SK-N-SH (cell line): ENCODE measurements at regions not wholly inside any gene's neighbourhood (a gene's known extent, or its start where the extent isn't known, plus 50 kb on each side); places are given as distances from the start of the nearest gene placed in this dataset.
A peak's percentile ranks its signal among the peaks of the same experiment; 100 is the strongest.
"Not testable (repeated sequence)": the region's sequence is repeated elsewhere in the genome, so short reads cannot be mapped to it uniquely, and the experiment has no call there.

Experiments
- CTCF ChIA-PET: fragments of 300-600, 350-600 bp; formaldehyde crosslinking; extraction: SDS; loops from one replicate; lab custom pipeline; 2021; lab: Yijun Ruan, JAX
- POLR2A ChIA-PET: fragments of 350-600 bp; sonication (Branson Sonifier 250); formaldehyde crosslinking; extraction: SDS; loops from one replicate; lab custom pipeline; 2020; ENCODE audit warnings: antibody characterized with exemption, inconsistent platforms; lab: Yijun Ruan, JAX
- DNase-seq: peaks from one replicate; pipeline ENCODE4 v3.0.0; 2012
- H2AFZ ChIP-seq: fragments of 200-600 bp; sonication (generic); 2 replicates; pipeline ENCODE4 v1.8.1; 2016; ENCODE audit warnings: antibody characterized with exemption, mild to moderate bottlenecking, low read depth
- H3F3A ChIP-seq: fragments of 200-600 bp; sonication (generic); replicated peaks from 2 replicates; pipeline ENCODE3; 2016; ENCODE audit warnings: antibody characterized with exemption, mild to moderate bottlenecking; ENCODE audit not compliant: insufficient read depth
- H3K27ac ChIP-seq, 2 experiments: fragments of 200-500 bp in 1 of 2; fragments of 200-600 bp in 1 of 2; sonication (Bioruptor generic) in 1 of 2; sonication (generic), shearing (Covaris generic) in 1 of 2; 2 replicates each; pipeline versions ENCODE4 v1.5.1 to v1.6.1; 2014 to 2016; ENCODE audit warnings: low read depth in 2 of 2, inconsistent platforms in 1 of 2, low read length in 1 of 2, mild to moderate bottlenecking in 1 of 2, mixed read lengths in 1 of 2
- H3K27me3 ChIP-seq: fragments of 200-600 bp; sonication (generic), shearing (Covaris generic); 2 replicates; pipeline ENCODE4 v1.6.1; 2016; ENCODE audit warnings: mixed run types; ENCODE audit not compliant: insufficient read depth
- H3K36me3 ChIP-seq, 2 experiments: fragments of 200-500 bp in 1 of 2; fragments of 200-600 bp in 1 of 2; sonication (Bioruptor generic) in 1 of 2; sonication (generic) in 1 of 2; replicated peaks in 1 of 2; 2 replicates each; pipeline versions ENCODE3 to v1.5.1; 2014 to 2016; ENCODE audit warnings: low read length in 1 of 2, mild to moderate bottlenecking in 1 of 2; ENCODE audit not compliant: insufficient read depth in 2 of 2, control insufficient read depth in 1 of 2
- H3K4me1 ChIP-seq, 2 experiments: fragments of 200-500 bp in 1 of 2; fragments of 200-600 bp in 1 of 2; sonication (Bioruptor generic) in 1 of 2; sonication (generic), shearing (Covaris generic) in 1 of 2; 2 replicates each; pipeline versions ENCODE4 v1.5.1 to v1.6.1; 2014 to 2016; ENCODE audit warnings: low read depth in 1 of 2, low read length in 1 of 2, mixed run types in 1 of 2; ENCODE audit not compliant: insufficient read depth in 2 of 2, control insufficient read depth in 1 of 2
- H3K4me2 ChIP-seq: fragments of 200-600 bp; sonication (generic), shearing (Covaris generic); 2 replicates; pipeline ENCODE4 v1.6.1; 2017; ENCODE audit warnings: mixed run types
- H3K4me3 ChIP-seq, 2 experiments: fragments of 200-500 bp in 1 of 2; fragments of 200-600 bp in 1 of 2; sonication (Bioruptor generic) in 1 of 2; sonication (generic), shearing (Covaris generic) in 1 of 2; 2 replicates each; pipeline versions ENCODE4 v1.5.1 to v1.8.1; 2014 to 2016; ENCODE audit warnings: low read depth in 2 of 2, inconsistent platforms in 1 of 2, low read length in 1 of 2, mild to moderate bottlenecking in 1 of 2, mixed read lengths in 1 of 2, moderate library complexity in 1 of 2
- H3K79me2 ChIP-seq: fragments of 200-600 bp; sonication (generic); 2 replicates; pipeline ENCODE4 v1.8.1; 2017; ENCODE audit warnings: mild to moderate bottlenecking; ENCODE audit not compliant: insufficient read depth
- H3K9ac ChIP-seq: fragments of 200-600 bp; sonication (generic); 2 replicates; pipeline ENCODE4 v1.6.1; 2017; ENCODE audit warnings: mixed run types
- H3K9me2 ChIP-seq: fragments of 200-600 bp; sonication (generic); 2 replicates; pipeline ENCODE4 v1.6.1; 2017; ENCODE audit warnings: mixed run types
- H3K9me3 ChIP-seq: fragments of 200-600 bp; sonication (generic); 2 replicates; pipeline ENCODE4 v1.6.1; 2017; ENCODE audit warnings: mixed run types, mild to moderate bottlenecking, moderate library complexity
- H4K20me1 ChIP-seq: fragments of 200-600 bp; sonication (generic); 2 replicates; pipeline ENCODE4 v1.6.1; 2017; ENCODE audit warnings: mild to moderate bottlenecking, mixed run types; ENCODE audit not compliant: insufficient read depth
- CTCF ChIP-seq: fragments of 200-600 bp; sonication (generic); IDR thresholded peaks from 2 replicates; pipeline ENCODE4 v1.6.1; 2017; ENCODE audit warnings: antibody characterized with exemption, mild to moderate bottlenecking, moderate library complexity
- RAD21 ChIP-seq: IDR thresholded peaks from 2 replicates; pipeline ENCODE4 v1.6.1; 2012; ENCODE audit warnings: mild to moderate bottlenecking, low read length
- SMC3 ChIP-seq: IDR thresholded peaks from 2 replicates; pipeline ENCODE4 v1.6.1; 2012; ENCODE audit warnings: low read depth, low read length, improper control_type of control experiment
- WGBS: methylation state at CpG from one replicate; pipeline ENCODE4 v1.1.6; 2017; ENCODE audit warnings: low lambda C conversion rate; 5-methylcytosine and 5-hydroxymethylcytosine counted together
- TF ChIP-seq, protein P1 (sequence below): IDR thresholded peaks from 2 replicates; pipeline ENCODE4 v1.4.0; 2012; ENCODE audit warnings: low read depth, borderline replicate concordance

GRCh38 chr10:38356527-38356926 is 262.4 kb downstream of the ZNF37A start:
- DNase-seq, H2AFZ ChIP-seq, H3K36me3 ChIP-seq, H3K4me1 ChIP-seq, H3K9me2 ChIP-seq, CTCF ChIA-PET, POLR2A ChIA-PET: not testable (repeated sequence)
- TF ChIP-seq, protein P1, sequence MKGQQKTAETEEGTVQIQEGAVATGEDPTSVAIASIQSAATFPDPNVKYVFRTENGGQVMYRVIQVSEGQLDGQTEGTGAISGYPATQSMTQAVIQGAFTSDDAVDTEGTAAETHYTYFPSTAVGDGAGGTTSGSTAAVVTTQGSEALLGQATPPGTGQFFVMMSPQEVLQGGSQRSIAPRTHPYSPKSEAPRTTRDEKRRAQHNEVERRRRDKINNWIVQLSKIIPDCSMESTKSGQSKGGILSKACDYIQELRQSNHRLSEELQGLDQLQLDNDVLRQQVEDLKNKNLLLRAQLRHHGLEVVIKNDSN = peak; percentile 44; the same call in 1 of the 2 replicates
- TF ChIP-seq, all 33 proteins: peak for 1; not testable (repeated sequence) for 32
- not testable (repeated sequence) for H4K20me1 ChIP-seq, H3K9me3 ChIP-seq, H3K79me2 ChIP-seq, H3F3A ChIP-seq, H3K9ac ChIP-seq, H3K27me3 ChIP-seq, H3K27ac ChIP-seq
- whole genome bisulfite sequencing = 2% methylated on average over 6 of the region's 16 CpGs
- Histone ChIP-seq H3K4me2 (peak overlapping the region; percentile 60), H3K4me3 (peak overlapping the region in 1 of 2 experiments; percentile 51; a peak in 2 of 4 replicates)

DNA sequence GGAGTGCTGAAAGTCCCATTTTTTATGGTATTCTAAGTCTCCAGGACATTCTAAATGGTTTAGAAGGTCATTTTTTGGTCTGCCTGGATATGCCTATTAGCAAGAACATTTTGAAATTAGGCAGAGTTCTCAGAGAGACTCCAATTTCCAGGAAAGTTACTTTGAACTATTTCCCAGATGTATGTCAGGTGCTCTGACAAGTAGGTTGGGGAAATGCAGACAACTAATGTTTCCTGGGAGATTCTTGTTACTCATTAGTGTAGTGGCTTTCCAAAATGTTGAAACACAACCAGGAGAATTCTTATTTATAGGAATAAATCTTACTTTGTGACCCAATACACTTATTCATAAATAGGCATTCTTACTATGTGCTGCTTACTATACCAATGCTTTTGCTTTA is 268.4 kb downstream of the ZNF37A start:
- H3K9me2 ChIP-seq, H4K20me1 ChIP-seq, H3K27ac ChIP-seq, CTCF ChIA-PET, H3K9ac ChIP-seq, H3K27me3 ChIP-seq, POLR2A ChIA-PET, H3K79me2 ChIP-seq, H3F3A ChIP-seq, H3K4me3 ChIP-seq, H3K4me1 ChIP-seq, H2AFZ ChIP-seq, DNase-seq, H3K4me2 ChIP-seq, H3K9me3 ChIP-seq: not testable (repeated sequence)
- H3K36me3 ChIP-seq = peaks cover 7 to 10% of the 10 kb centered on the region in 2 experiments

DNA sequence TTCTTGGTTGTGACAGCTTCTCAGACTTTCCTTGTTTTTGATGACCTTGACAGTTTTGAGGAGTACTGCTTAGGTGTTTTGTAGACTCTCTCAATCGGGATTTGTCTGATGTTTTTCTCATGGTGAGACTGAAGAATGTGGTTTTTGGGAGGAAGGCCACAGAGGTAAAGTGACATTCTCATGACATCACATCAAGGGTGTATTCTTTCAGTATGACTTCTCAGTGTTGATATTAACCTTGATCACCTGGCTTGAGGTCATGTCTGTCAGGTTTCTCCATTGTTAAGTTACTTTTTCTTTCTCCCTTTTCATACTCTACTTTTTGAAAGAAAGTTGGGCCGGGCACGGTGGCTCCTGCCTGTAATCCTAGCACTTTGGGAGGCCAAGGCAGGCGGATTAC is 269.9 kb downstream of the ZNF37A start:
- WGBS = 93% methylated on average over 4 of the region's 4 CpGs
- H2AFZ ChIP-seq, DNase-seq, H3K27ac ChIP-seq, H3K9me3 ChIP-seq, CTCF ChIA-PET, H3K79me2 ChIP-seq, H3K9ac ChIP-seq, H3K27me3 ChIP-seq, H3F3A ChIP-seq, H3K4me2 ChIP-seq, POLR2A ChIA-PET, H3K4me3 ChIP-seq, H3K9me2 ChIP-seq, H4K20me1 ChIP-seq, H3K4me1 ChIP-seq: not testable (repeated sequence)
- H3K36me3 ChIP-seq = peaks cover 7 to 10% of the 10 kb centered on the region in 2 experiments

DNA sequence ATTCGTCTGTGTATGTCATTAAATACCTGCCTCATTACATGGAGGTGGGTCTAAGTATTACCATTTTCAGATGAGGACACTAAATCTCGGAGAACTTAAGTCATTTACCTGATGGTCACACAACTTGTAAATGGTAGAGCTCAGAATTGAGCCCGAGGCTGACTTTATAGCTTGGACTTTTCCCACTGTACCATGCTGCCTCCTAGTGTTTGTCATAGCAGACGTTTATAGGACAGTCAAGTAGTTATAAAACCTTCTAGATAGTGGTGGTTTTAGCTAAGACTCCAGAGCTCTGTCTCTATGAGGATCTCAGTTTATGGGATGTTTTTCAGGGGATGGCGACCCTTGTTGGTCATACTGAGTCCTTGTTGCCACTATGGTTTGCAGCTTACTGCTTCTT is 271.8 kb downstream of the ZNF37A start:
- WGBS = 51% methylated on average over 5 of the region's 5 CpGs
- H3F3A ChIP-seq, H3K27me3 ChIP-seq, H3K9ac ChIP-seq, H3K9me3 ChIP-seq, H3K9me2 ChIP-seq, H3K4me1 ChIP-seq, H3K79me2 ChIP-seq, H3K4me3 ChIP-seq, H4K20me1 ChIP-seq, POLR2A ChIA-PET, H3K27ac ChIP-seq, H3K4me2 ChIP-seq, H2AFZ ChIP-seq: not testable (repeated sequence)
- peak; percentile 54 for TF ChIP-seq CTCF
- peak; percentile 23; the same call in 1 of the 2 replicates for TF ChIP-seq SMC3
- TF ChIP-seq RAD21 = peak; percentile 62
- peak; percentile 7 for DNase-seq
- CTCF ChIA-PET = interaction anchor here (0.9 to 1.3 kb wide), 2 partner anchors 387 to 611 kb away, joined by 3 read pairs; no protein-coding TSS in a partner anchor
- peaks cover 7 to 10% of the 10 kb centered on the region in 2 experiments for H3K36me3 ChIP-seq

GRCh38 chr10:38383800-38384199 is 289.7 kb downstream of the ZNF37A start:
- WGBS = 78% methylated on average over 2 of the region's 2 CpGs
- H3K27me3 ChIP-seq, CTCF ChIA-PET, H4K20me1 ChIP-seq, H2AFZ ChIP-seq, POLR2A ChIA-PET, DNase-seq, H3K9ac ChIP-seq, H3F3A ChIP-seq, H3K4me1 ChIP-seq, H3K4me3 ChIP-seq, H3K79me2 ChIP-seq, H3K4me2 ChIP-seq, H3K9me3 ChIP-seq, H3K36me3 ChIP-seq, H3K9me2 ChIP-seq, H3K27ac ChIP-seq: not testable (repeated sequence)
